HEK293T (cell line): ENCODE measurements at regions not wholly inside any gene's neighbourhood (a gene's known extent, or its start where the extent isn't known, plus 50 kb on each side); places are given as distances from the start of the nearest gene placed in this dataset.

Source experiments
- CTCF ChIA-PET: fragments of 350-600 bp; formaldehyde crosslinking; extraction: SDS; loops from one replicate; lab custom pipeline; 2021; ENCODE audit warnings: antibody characterized with exemption, inconsistent platforms; lab: Yijun Ruan, JAX
- POLR2A ChIA-PET: fragments of 350-600 bp; formaldehyde crosslinking; extraction: SDS; loops from one replicate; lab custom pipeline; 2020; ENCODE audit warnings: antibody characterized with exemption, inconsistent platforms; lab: Yijun Ruan, JAX
- DNase-seq: peaks from one replicate; pipeline ENCODE4 v3.0.0; 2012; ENCODE audit warnings: mixed read lengths; ENCODE audit errors: extremely low spot score
- ARNT ChIP-seq: fragments of 450-650 bp; IDR thresholded peaks from 2 replicates; pipeline ENCODE4 v1.6.1; 2017; ENCODE audit warnings: mild to moderate bottlenecking
- BHLHE40 ChIP-seq: fragments of 450-650 bp; IDR thresholded peaks from 2 replicates; pipeline ENCODE4 v1.6.1; 2016; ENCODE audit warnings: mild to moderate bottlenecking, moderate library complexity, borderline replicate concordance
- CTBP1 ChIP-seq: fragments of 450-650 bp; IDR thresholded peaks from 2 replicates; pipeline ENCODE4 v1.6.1; 2016; ENCODE audit warnings: borderline replicate concordance
- ELF4 ChIP-seq: fragments of 450-650 bp; IDR thresholded peaks from 2 replicates; pipeline ENCODE4 v1.6.1; 2017; ENCODE audit warnings: antibody characterized with exemption
- FOXA1 ChIP-seq: fragments of 450-650 bp; IDR thresholded peaks from 2 replicates; pipeline ENCODE4 v1.6.1; 2016; ENCODE audit warnings: mild to moderate bottlenecking
- FOXK2 ChIP-seq: fragments of 450-650 bp; IDR thresholded peaks from 2 replicates; pipeline ENCODE4 v1.6.1; 2016; ENCODE audit warnings: mild to moderate bottlenecking
- FOXM1 ChIP-seq: fragments of 450-650 bp; IDR thresholded peaks from 2 replicates; pipeline ENCODE4 v1.6.1; 2017; ENCODE audit warnings: mild to moderate bottlenecking, borderline replicate concordance
- HDGF ChIP-seq: fragments of 450-650 bp; IDR thresholded peaks from 2 replicates; pipeline ENCODE4 v1.6.1; 2017; ENCODE audit warnings: antibody characterized with exemption, borderline replicate concordance
- L3MBTL2 ChIP-seq: fragments of 450-650 bp; conservative IDR thresholded peaks from 2 replicates; pipeline ENCODE4 v1.6.1; 2016; ENCODE audit warnings: mild to moderate bottlenecking
- LEF1 ChIP-seq: fragments of 450-650 bp; IDR thresholded peaks from 2 replicates; pipeline ENCODE4 v1.6.1; 2017; ENCODE audit warnings: mild to moderate bottlenecking, borderline replicate concordance
- NFRKB ChIP-seq: fragments of 450-650 bp; IDR thresholded peaks from 2 replicates; pipeline ENCODE4 v1.6.1; 2016; ENCODE audit warnings: mild to moderate bottlenecking, moderate library complexity
- SP1 ChIP-seq: fragments of 450-650 bp; IDR thresholded peaks from 2 replicates; pipeline ENCODE4 v1.6.1; 2017
- SUZ12 ChIP-seq: fragments of 450-650 bp; IDR thresholded peaks from 2 replicates; pipeline ENCODE4 v1.6.1; 2016; ENCODE audit warnings: mild to moderate bottlenecking
- TARDBP ChIP-seq: fragments of 450-650 bp; IDR thresholded peaks from 2 replicates; pipeline ENCODE4 v1.6.1; 2016
- ZNF384 ChIP-seq: fragments of 450-650 bp; IDR thresholded peaks from 2 replicates; pipeline ENCODE4 v1.6.1; 2016
- TF ChIP-seq, protein P1 (sequence below): fragments of 450-650 bp; IDR thresholded peaks from 2 replicates; pipeline ENCODE4 v1.6.1; 2016

DNA sequence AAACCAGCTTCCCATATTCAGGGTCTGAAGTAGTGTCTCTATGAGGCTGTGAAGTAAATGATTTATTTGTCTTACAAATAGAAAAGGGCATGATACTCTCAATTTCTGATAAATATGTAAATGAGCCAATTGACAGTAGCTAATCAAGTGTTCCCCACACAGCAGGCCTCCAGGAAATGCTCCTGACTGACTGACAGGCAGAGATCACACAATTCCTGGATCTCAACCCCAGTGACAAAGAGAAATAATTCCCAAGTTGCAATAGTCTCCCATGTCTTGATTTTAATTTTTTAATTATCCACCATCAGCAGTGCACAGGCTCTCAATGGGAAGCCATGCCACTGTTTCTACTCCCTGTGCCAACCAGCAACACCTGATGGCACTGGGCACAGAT is 390.4 kb downstream of the SOX11 start:
- ChIA-PET CTCF (no interaction called here), POLR2A (no interaction called here)
- TF ChIP-seq BHLHE40 (no peak), NFRKB (no peak), ELF4 (no peak), ZNF384 (no peak), TARDBP (no peak), FOXA1 (no peak), FOXM1 (no peak), ARNT (no peak)
- DNase-seq, result no peak

DNA sequence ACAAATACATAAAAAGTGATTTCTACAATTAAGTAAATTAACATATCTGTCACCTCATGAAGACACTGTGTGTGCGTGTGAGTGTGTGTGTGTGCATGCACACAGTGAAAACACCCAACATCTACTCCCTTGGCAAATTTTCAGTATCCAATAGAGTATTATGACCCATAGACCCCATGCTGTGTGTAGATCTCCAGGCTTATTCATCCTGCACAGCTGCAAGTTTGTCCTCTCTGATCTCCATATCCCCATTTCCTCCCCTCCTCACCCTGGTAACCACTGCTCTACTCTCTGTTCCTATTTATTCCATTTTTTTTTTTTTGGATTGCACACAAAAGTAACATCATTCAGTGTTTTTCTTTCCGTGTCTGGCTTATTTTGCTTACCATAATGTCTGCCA is 391.0 kb downstream of the SOX11 start:
- CTCF ChIA-PET, result no interaction called here
- DNase-seq, result no peak
- no peak for TF ChIP-seq FOXM1
- POLR2A ChIA-PET, result no interaction called here

DNA sequence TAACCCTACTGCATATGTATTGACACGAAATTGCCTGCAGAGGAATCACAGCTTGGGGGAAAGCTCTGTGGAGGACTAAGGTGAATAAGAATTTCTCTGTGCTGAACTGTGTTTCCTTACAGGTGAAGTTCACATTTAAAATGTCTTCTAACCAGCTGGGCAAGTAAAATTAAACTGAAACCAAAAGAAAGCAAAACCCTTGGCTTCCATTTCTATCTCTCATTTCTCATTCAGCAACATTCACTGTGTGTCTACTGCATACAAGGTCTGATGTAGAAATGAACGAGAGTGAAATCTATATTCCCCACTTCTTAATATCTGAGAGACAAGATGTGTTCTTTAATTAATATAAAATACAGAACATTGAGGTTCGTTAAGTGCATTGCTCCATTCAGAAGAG is 397.3 kb downstream of the SOX11 start:
- POLR2A ChIA-PET, result no interaction called here
- TF ChIP-seq CTBP1 (no peak), BHLHE40 (no peak), FOXK2 (no peak), ELF4 (no peak), TARDBP (no peak), SP1 (no peak), NFRKB (no peak), LEF1 (no peak), ARNT (no peak)
- CTCF ChIA-PET, result no interaction called here
- no peak for DNase-seq

DNA sequence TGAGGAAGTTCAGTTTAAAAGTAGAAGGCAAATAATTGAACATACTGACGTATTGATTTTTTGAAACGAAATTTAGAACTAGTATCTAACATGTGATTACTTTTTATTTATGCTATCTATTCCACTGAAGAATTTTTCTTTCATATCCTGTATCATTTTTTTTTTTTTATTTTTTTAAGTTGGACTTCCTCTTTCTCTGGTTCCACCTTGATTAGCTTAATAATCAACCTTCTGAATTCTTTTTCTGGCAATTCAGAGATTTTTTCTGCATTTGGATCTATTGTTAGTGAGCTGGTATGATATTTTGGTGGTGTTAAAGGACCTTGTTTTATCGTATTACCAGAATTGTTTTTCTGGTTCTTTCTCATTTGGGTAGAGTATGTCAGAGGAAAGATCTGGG is 411.2 kb downstream of the SOX11 start:
- no peak for DNase-seq
- CTCF ChIA-PET, result no interaction called here

GRCh38 chr2:6103949-6104348 is 411.8 kb downstream of the SOX11 start:
- ChIA-PET CTCF (no interaction called here), POLR2A (no interaction called here)
- no peak for TF ChIP-seq ELF4
- TF ChIP-seq L3MBTL2, result no peak
- no peak for TF ChIP-seq ARNT
- TF ChIP-seq ZNF384, result no peak
- no peak for TF ChIP-seq TARDBP
- no peak for TF ChIP-seq LEF1
- TF ChIP-seq, protein P1, sequence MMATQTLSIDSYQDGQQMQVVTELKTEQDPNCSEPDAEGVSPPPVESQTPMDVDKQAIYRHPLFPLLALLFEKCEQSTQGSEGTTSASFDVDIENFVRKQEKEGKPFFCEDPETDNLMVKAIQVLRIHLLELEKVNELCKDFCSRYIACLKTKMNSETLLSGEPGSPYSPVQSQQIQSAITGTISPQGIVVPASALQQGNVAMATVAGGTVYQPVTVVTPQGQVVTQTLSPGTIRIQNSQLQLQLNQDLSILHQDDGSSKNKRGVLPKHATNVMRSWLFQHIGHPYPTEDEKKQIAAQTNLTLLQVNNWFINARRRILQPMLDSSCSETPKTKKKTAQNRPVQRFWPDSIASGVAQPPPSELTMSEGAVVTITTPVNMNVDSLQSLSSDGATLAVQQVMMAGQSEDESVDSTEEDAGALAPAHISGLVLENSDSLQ, result no peak
- no peak for TF ChIP-seq SP1
- no peak for TF ChIP-seq CTBP1
- no peak for TF ChIP-seq SUZ12
- TF ChIP-seq HDGF, result no peak
- TF ChIP-seq FOXA1, result no peak
- TF ChIP-seq BHLHE40, result no peak
- no peak for DNase-seq

More for the DNA sequence above, 411.2 kb downstream of the SOX11 start:
- POLR2A ChIA-PET, result no interaction called here
- TF ChIP-seq NFRKB (no peak), BHLHE40 (no peak), TARDBP (no peak), FOXK2 (no peak), LEF1 (no peak), FOXM1 (no peak), FOXA1 (no peak), ELF4 (no peak), SUZ12 (no peak), CTBP1 (no peak), HDGF (no peak), L3MBTL2 (no peak), ZNF384 (no peak), ARNT (no peak)
- TF ChIP-seq, protein P1, result no peak

DNA sequence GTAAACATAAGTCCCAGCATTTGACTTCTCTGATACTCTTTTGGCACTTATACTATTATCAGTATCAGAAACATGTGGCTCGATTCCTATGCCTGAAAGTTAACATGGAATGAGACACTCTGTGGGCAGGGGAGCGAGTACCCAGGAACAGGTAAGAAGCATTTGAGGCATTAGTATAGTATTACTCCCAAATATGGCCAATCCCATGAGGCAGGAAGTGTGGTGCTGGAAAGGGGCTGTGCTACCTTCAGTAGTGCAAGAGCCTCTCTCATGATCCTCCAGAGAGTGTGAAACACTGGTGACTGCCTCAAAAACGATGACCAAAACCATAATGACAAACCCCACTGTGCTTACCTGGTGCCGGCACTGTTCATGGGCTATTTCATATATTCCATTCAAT is 415.1 kb downstream of the SOX11 start:
- no peak for DNase-seq
- TF ChIP-seq BHLHE40 (no peak), HDGF (no peak), SUZ12 (no peak), TARDBP (no peak), FOXA1 (no peak), ZNF384 (no peak), LEF1 (no peak), ELF4 (no peak), SP1 (no peak), FOXM1 (no peak), CTBP1 (no peak), FOXK2 (no peak), ARNT (no peak), L3MBTL2 (no peak), NFRKB (no peak)
- TF ChIP-seq, protein P1, result no peak
- ChIA-PET CTCF (no interaction called here), POLR2A (no interaction called here)

DNA sequence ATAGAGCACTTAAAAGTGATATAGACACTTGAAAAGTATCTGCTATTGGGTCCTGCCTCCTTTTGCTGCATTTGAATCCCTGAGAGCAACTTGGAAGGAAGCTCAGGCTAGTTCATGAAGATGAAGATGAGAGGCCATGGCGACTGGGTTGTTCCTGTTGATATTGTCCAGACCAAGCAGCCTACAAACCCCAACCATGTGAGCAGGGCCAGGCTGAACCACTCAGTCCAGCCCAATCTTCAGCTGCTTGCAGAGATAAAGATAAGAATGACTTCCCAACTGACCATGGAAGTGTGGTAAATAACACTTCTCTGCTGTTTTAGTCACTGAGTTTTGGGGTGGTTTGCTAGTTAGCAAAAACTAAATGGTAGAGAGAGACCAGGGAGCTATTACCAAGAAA is 417.6 kb downstream of the SOX11 start:
- TF ChIP-seq FOXM1, result no peak
- TF ChIP-seq NFRKB, result no peak
- CTCF ChIA-PET, result no interaction called here

More for the DNA sequence above, 417.6 kb downstream of the SOX11 start:
- DNase-seq, result no peak
- POLR2A ChIA-PET, result no interaction called here
